NCI-H1417 treated with DMSO at 0.1 percent for 48 hours (cell line): ENCODE measurements at regions not wholly inside any gene's neighbourhood (a gene's known extent, or its start where the extent isn't known, plus 50 kb on each side); places are given as distances from the start of the nearest gene placed in this dataset.
A peak's percentile ranks its signal among the peaks of the same experiment; 100 is the strongest.

Source experiments
- DNase-seq: peaks from one replicate; lab custom pipeline; 2025; lab: John Stamatoyannopoulos, UW

DNA sequence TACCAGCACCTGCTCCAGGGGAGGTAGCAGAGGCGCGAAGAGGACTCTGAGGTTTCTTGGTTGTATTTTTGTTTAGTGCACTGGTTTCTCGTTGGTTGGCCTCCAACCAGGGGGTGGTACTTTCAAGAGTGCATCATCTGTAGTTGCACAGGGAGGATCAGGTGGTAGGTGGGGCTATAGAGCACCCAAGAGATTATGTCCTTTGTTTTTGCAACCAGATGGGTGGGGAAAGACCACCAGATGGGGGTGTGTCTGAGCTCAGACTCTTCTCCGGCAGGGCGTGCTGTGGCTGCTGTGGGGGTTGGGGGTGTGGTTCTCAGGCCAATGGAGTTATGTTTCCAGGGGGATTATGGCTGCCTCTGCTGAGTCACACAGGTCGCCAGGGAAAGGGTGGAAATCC is 254.4 kb upstream of the KLF12 start:
- no peak for DNase-seq

DNA sequence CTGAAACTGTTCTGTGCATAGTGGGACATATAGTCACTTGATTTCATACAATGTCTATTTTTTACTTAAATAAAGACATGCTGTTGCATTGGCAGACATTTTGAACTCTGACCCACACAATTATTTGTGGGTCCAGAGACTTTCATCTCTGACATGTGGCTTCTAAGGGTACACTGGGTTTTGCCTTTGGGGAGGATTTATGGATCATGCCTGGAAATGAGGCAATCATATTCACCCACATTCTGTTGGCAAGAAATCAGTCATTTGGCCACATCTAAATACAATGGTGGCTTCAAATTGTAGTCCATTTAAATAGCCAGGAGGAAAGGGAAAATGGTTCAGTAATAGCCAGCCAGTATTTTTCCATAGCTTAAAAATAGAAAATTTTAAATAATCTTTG is 238.3 kb upstream of the KLF12 start:
- DNase-seq: no peak

DNA sequence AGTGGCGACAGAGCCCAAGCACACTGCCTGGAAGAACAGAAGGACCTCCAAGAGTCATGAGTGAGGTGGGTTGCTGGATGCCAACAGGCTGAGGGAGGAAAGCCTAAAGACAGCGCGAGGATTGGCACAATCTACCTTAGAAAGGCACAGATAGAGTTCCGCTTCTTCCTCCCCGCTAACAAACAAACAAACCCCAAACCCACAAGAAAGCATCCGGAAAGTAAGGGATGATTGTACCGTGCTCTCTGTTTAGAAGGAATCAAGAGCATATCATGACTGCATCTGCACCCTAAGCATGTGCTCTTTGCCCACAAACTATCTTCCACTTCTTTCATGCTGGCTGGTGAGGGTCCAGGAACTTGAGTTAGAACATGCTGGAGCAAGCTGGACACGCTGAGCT is 233.0 kb upstream of the KLF12 start:
- DNase-seq: no peak

DNA sequence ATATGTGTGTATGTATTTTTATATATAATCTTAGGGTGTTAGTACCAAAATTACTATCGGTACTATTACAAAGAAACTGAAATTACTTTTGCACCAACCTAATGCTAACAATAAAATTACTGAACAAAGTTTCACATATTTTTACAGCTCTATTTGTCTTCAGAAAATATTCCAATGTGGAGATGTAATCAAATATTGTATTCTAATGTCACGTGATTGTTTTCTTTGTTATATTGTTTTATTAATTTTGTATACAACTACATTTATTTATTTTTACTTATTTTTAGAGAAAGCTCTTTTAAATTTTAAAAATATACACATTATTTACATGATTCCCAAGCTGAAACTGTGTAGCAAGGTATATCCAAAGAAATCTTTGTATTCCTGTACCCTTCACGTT is 227.1 kb upstream of the KLF12 start:
- no peak for DNase-seq

DNA sequence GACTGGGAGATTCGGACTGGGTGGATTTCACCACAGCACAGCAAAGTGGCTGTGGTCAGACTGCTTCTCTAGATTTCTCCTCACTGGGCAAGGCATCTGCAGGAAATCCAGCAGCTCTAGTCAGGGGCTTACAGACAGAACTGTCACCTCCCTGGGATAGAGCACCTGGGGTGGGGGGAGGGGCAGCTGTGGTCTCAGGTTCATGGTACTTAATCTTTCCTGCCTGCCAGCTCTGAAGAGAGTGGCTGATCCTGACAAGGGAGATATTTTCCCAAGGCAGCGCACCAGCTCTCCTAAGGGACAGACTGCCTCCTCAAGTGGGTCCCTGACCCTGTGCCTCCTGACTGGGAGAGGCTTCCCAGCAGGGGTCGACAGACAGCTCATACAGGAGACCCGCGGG is 212.8 kb upstream of the KLF12 start:
- DNase-seq: no peak

DNA sequence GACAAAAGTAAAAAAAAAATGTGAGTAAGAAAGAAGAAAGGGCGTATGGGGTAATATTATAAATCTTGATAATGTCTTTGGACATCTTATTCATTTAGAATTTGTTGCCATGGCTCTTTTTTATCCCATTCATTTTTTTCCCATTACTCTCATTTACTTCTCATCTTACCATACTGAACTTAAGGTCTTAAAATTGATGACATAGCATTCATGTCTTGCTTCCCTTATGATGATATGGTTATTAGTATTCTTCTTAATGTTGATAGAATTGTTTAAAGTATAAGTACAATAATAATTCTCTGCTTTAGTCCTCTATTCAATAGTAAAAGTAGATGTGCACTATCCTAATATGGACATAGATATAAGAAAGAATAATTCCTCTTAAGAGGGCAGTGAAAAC is 204.1 kb upstream of the KLF12 start:
- DNase-seq: no peak

DNA sequence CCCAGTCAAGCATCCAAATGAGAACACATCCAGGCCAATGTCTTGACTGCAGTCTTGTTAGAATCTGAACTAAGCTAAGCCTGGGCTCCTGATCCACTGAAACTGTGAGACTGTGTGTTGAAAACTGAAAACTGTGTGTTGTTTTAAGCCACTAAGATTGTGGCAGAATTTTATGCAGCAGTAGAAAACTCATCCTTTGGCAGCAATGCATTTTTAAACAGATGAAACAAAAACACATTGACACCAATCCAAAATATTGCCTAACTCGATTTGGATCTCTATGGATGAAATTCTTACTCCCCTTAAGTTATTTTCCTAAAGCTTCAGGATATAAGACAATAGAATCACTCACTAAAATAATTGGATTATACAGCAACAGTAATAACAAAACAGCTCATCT is 202.3 kb upstream of the KLF12 start:
- DNase-seq: no peak

DNA sequence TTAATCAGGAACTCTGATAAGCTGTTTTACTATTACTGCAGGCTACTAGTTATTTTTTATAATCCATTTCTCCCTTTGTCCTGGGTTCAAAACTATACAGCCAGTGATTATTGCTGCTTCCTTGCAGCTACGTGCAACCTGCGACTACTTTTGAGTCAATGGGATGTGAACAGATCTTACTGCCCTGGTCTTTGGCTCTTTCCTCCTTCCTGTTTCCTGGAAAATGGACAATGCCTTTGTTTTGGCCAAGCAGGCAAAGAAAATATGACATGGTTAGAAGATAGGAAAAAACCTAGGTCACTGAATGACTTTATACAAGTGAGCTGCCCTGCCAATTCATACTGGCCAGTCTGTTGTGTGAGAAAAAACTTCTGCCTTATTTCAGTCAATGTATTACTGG is 201.2 kb upstream of the KLF12 start:
- DNase-seq: no peak

DNA sequence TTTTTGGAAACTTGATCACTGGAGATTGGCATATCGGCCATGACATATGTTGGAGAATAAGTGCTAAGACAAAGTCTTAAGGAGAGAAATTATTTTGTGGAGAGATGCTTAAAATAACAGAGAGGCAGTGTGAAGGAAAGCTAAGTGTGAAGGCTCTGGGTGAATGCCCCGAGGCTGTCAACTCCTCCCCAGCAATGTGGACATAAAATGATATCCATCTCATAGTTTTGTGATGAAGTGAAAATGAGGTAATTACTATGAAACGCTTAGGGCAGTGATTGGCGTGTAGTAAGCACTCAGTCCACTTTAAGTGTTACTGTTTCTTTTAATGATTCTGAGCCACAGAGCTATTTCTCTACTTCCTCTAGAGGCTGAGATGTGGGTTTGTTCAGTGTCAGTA is 195.8 kb upstream of the KLF12 start:
- DNase-seq: no peak

DNA sequence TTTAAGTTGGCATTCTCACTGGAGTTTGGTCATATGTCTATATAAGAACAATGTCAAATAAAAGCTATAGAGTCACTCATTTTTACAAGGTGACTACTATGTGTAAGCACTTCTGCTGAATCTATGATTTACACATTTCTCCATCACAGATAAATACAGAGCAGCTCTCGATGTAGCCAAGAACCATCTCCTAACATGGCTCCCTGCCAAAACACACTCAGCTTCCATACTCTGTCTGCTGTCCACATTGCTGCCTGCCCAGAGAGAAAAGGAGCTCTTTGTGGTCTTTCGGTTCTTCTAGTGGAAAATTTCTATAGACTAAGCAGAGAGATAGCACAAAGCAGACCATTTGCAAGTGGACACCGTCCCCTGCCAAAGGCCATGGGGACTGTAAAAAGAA is 190.9 kb upstream of the KLF12 start:
- peak; percentile 60 for DNase-seq

DNA sequence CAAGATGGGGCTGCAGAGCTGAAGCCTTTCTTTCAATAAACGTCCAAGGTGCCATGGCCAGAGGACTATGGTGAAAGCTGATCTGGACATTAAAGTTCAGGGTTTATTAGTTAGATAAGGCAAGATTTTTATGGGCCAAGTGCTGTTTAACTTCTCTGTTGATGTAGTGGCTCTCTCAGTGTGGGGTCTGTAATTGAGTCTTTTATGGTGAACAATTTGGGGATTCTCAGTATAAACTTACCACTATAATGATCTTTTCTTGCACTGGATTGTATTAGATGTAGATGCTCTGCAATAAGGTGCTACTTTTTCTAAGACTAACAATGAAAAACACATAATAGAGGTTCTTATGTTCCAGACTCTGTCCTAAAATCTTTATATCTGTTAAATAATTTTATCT is 190.1 kb upstream of the KLF12 start:
- no peak for DNase-seq

DNA sequence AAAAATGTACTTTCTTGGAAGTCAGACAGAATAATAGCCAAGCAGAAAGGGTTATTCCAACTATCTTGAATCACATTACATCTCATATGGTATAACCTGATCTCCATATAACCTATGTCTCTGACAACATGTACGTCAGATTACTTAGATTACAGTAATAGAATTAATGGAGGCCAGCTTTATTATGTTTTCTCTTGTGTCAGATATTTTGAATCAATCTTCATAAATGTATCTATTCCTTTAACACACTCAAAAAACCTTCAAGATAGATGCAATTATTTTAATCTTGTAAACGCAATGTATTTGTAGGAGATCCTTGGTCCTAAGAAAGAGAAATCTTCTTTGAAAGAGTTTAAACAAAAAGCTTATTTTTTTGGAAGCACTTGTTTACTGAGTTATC is 188.4 kb upstream of the KLF12 start:
- no peak for DNase-seq

DNA sequence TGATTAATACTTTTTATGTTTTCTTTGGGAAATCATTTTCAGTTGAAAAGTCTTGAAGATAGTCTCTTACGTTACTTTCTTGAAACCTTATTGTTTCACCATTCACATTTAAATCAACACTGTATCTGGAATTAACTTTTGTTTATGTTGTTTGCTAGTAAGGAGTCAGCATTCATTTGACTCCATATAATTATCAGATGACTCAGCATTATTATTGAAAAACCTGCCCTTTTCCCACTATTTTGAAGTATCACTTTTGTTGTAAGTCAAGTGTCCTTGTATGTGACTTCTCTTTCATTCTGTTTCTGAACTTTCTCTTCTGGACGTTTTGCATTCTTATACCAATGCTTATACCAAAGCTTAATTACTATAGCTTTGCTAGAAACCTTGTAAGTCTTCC is 186.1 kb upstream of the KLF12 start:
- no peak for DNase-seq

DNA sequence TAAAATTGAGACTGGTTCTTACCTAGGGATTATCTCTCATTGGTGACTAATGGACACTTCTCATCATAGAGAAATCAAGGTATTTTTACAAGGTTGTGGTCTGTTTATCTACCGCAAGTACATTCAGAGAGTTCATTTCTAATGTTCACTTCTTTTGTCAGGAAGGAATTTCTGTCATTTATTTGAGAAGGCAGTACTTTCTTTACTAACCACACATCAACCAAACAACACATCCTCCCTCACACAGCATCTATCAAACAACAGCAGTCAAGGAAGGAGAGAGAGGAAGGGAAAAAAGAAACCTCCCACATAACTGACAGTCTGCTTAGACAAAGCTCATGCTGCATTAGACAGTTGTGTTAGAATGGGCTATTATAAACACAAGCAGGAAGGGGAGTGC is 182.3 kb upstream of the KLF12 start:
- no peak for DNase-seq

DNA sequence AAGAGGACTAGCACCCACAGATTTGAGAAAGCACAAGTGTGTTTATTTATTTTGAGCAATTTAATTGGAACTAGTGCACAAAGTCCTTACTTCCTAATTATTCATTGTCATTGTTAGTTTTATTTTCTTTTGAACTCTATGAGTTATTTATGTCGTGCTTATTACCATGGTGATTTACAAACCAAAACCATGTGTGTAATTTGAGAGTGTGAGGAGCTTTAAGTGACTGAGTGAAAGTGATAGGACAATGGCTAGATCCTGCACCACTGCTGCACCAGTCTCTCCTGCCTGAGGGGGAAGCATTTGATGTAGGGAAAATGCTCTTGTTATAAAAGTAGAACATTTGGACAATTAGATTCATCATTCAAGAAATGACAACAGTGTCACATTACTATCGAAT is 172.3 kb upstream of the KLF12 start:
- peak; percentile 38 for DNase-seq

DNA sequence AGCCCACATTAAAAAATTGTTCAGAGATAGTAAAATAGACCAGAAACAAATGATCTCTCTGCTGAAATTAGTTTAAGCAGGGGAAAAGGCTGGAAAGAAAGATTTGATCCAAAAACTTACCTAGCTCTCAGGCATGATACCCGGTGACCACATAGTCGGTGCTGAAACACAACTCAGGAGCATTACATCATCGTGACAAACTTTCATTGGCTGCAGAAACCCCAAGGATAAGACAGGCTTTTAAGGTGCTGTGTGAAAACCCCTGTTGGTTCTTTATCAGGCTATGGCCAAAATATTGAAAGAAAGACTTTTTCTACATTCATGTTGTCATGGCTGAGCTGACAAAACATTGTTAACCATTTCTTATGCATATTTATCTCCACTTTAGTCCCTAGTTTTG is 171.7 kb upstream of the KLF12 start:
- DNase-seq: peak; percentile 55

DNA sequence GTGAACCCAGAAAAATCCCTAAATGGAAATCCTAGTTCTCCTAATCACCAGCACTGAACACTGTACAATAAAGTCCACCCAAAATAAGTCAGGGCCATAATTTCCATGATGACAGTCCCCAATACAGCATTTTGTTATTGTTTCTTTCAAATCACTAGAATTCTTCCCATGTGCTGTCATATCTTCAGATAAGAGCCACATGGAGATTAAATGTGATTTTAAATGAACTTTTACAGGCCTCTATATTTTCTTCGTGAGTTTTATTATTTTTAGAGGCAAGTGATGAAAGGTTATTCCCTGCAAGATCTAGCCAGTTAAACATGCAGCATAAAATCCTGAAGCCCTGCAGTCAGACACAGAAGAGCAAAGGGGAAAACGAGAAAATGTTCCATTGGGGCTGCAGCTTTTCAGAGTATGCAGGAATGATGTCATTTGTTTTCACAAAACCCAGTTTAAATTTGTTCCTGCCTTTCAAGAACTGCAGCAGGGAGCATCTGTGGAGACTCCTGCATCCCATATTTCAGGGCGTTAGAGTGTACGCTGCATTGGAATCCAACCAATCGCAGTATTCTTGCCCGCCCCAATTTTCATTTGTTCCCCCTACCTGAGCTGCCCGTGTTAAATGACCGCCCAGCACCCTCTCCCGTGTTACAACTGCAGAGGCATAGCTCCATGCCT is 167.2 kb upstream of the KLF12 start:
- no peak for DNase-seq

DNA sequence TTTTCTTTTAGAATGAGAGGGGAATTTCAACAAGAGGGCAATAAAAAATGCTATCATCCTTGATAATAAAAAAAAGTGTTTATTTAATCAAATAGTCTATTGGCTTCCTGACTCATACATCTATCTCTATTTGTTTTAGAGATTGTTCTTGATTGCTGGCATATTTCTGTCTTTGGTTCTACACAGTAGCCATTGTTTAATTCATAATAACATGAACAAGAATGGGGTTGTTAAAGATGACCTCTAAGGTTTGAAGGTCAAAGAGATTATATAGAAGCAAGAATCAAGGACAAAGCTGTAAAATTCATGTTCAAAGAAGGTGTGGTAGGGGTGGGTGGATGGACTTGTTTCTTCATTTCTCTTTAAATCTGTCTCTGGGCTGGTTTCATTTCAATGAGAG is 166.0 kb upstream of the KLF12 start:
- no peak for DNase-seq

DNA sequence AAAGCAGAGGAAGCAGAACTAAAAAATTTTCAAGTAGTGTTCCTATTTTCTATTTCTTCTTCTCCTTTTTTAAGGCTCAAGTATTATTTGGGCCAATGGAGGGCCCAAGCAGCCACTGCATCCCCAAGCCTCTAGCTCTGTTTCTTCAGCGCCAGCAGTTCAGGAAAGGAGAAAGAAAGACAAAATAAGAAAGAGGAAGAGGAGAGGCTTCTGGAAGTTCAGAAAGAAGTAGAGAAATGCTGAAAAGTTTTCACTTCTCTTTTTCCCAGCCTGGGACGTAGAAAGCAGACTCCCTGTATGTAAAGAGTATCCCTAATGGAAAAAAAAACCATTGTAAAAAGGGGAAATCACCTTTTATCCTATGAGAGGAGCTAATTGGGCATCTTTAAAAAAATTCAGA is 165.5 kb upstream of the KLF12 start:
- no peak for DNase-seq

DNA sequence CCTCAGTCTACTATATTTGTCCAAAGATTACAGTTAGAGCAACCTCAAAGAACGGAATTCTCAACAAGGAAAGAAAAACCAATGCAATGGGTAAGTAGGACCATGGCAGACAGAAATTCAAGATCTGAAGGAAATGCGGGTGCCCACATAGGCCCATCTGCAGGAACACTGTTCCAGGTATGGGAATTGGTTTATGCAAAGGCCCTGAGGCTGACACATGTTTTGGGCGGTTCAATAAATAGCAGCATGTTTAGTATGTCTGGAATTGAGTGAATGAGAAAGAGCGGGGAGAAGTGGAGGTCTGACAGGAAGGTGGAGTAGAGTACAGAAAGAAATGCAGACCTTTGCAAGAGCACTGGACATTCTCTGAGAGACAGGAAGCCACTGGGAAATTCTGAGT is 164.7 kb upstream of the KLF12 start:
- no peak for DNase-seq

DNA sequence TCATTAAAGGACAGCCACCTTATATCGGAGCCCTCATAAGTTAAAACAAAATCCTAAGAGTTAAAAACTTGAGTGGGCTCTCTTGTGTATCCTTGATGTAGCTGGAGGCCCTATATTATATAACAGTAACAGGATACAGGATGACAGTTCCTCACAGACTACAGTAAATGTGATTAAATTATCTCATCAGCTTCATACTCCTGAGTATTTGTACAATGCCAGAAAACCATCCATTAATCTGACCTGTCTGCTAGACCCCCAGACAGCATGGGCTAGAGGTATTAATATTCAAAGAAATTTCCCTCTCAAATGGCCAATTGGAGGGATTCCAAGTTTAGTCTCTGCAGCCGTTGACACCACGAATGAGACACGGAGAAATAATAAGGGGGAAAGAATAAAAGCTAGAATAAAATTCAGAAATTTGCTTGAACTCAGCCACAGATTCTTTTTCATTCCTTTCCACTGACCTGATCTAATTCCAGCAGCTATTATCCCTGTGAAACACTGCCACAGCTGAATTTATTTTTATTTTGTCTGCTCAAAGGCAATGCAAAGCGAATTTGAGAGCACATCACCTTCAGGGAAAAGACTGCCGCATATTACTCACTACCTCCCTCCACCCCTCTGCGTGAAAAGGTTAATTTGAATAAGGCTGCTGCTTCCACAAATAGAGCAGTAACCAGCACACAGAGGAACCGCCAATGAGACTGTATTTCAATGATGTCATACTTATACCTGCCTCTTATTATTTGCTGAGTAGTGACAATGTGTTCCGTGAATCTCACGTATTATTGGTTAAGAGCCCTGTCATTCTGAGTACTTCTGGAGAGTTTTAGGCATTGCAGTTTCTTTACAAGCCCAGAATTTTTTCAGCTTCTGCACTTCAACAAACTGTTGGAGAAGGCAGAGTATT is 155.9 kb upstream of the KLF12 start:
- peak; percentile 99 for DNase-seq

DNA sequence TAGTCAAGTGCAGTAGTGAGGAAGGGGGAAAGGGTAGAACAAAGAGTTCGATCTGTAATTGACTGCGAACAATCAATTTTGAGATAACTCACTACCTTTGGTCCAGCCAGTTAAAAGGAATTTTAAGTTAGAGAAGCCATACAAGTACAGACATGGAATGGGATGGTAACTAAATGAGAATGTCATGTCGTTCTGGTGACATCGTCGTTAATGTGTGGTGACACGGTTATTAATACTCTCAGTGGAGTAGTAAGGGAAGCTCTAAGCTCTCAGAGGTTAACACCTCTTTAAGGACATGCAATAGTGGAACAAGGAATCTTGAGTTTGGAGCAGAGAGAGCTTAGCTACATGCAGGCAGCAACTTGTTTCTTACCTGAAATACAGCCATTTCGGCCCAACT is 154.9 kb upstream of the KLF12 start:
- DNase-seq: no peak

DNA sequence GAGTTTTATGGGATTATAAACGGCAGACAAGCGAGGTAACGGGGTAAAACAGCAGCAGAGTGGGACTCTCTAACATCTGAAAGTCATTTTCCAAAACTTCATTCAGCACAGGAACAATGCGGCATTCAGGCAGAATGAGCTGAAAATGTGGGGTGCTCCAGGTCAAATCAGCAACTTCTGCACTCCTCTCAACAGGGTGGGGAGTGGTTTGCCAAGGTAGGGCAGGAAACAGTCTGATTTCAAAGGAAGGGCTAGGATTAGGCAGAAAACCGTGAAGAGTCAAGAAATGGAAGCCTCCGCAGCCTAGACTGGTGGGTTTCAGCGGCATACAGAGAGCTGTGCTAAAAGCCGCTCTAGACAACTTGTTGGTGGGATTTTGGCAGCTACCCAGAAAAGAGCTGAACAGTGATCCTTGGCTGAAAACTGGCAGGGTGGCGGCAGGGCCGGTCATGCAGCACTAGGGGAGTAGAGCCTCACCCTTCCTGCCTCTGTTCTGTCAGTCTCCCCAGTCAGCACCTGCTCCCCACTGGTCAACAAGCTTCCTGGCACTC is 154.2 kb upstream of the KLF12 start:
- peak; percentile 61 for DNase-seq
